Retinal pigment epithelial cell (primary cell): ENCODE measurements at regions not wholly inside any gene's neighbourhood (a gene's known extent, or its start where the extent isn't known, plus 50 kb on each side); places are given as distances from the start of the nearest gene placed in this dataset.

Experiments used
- DNase-seq: peaks from one replicate; pipeline ENCODE4 v3.0.0-alpha.2; 2010; ENCODE audit warnings: low read depth
- H3K4me3 ChIP-seq: 2 replicates; pipeline ENCODE4 v1.5.1; 2011; ENCODE audit warnings: mild to moderate bottlenecking, low read length, control low read depth, moderate library complexity
- CTCF ChIP-seq: conservative IDR thresholded peaks from 2 replicates; pipeline ENCODE4 v1.5.1; 2011; ENCODE audit warnings: low read depth, low read length, control low read depth, inconsistent platforms

- no peak for TF ChIP-seq CTCF
- H3K4me3 ChIP-seq, result no peak overlapping the region
- no peak for DNase-seq
These were observed 1863.6 kb downstream of the STIM2 start for GRCh38 chr4:28724239-28724638.

- H3K4me3 ChIP-seq, result no peak overlapping the region
- DNase-seq, result no peak
- TF ChIP-seq CTCF, result no peak
These were observed 1869.7 kb downstream of the STIM2 start for GRCh38 chr4:28730304-28730703.

GRCh38 chr4:28744066-28744465 lies 1883.4 kb downstream of the STIM2 start:
- DNase-seq, result no peak
- H3K4me3 ChIP-seq, result no peak overlapping the region
- no peak for TF ChIP-seq CTCF

- no peak overlapping the region for H3K4me3 ChIP-seq
- TF ChIP-seq CTCF, result no peak
- DNase-seq, result no peak
These were observed 1893.7 kb downstream of the STIM2 start for GRCh38 chr4:28754376-28754775.

GRCh38 chr4:28755081-28755480 lies 1894.4 kb downstream of the STIM2 start:
- no peak for TF ChIP-seq CTCF
- H3K4me3 ChIP-seq, result no peak overlapping the region
- no peak for DNase-seq

GRCh38 chr4:28759064-28759463 lies 1898.4 kb downstream of the STIM2 start:
- no peak for TF ChIP-seq CTCF
- H3K4me3 ChIP-seq, result no peak overlapping the region
- no peak for DNase-seq

- TF ChIP-seq CTCF, result no peak
- DNase-seq, result no peak
- H3K4me3 ChIP-seq, result no peak overlapping the region
These were observed 1899.4 kb downstream of the STIM2 start for GRCh38 chr4:28760003-28760402.
